ENCODE measurements at regions not wholly inside any gene's neighbourhood (a gene's known extent, or its start where the extent isn't known, plus 50 kb on each side); places are given as distances from the start of the nearest gene placed in this dataset.

DNA sequence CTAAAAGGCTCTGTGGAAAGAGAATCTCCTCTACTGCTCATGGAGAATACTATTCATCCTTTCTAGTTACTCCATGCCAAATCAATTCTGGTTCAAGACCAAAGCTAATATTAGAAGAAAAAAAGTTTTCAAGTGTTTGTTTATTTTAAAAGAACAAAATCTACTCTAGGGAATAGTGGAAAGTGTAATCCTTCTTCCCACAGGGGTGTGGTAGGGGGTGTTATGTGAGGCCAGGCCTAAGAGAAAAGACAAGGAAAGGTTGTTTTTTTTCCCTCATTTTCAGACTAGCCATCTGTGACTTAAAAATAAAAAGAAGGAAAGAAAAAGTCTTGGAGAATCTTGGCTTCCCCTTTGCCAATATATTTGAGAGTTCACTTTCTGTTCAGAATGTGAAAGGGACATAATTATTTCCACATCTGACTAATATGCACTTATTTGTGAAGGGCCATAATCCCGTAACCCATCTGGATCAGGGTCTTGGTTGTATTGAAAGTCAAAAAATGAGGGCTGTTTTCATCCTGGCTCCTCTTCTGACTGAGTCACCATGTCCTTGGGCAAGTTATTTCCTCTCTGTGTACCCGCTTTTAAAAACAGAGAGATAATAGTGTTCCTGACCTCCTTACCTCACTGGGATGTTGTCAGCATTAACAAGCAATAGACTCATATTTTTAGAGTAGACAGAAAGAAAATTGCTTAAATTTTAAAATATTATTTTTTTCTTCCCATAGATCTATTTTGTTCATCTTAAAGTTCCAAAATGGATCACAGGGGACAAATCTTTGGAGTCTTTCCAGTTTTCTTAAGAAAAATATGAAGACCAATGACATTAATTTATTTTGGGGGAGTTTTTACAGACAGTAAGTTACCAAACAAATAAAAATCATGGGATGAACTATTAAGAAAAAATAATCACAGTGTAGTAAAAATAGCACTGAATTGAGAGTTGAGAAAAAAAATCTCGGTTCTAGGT is 233.7 kb downstream of the IBTK start:
- no peak for DNase-seq (ENCODE audit: low read depth)

DNA sequence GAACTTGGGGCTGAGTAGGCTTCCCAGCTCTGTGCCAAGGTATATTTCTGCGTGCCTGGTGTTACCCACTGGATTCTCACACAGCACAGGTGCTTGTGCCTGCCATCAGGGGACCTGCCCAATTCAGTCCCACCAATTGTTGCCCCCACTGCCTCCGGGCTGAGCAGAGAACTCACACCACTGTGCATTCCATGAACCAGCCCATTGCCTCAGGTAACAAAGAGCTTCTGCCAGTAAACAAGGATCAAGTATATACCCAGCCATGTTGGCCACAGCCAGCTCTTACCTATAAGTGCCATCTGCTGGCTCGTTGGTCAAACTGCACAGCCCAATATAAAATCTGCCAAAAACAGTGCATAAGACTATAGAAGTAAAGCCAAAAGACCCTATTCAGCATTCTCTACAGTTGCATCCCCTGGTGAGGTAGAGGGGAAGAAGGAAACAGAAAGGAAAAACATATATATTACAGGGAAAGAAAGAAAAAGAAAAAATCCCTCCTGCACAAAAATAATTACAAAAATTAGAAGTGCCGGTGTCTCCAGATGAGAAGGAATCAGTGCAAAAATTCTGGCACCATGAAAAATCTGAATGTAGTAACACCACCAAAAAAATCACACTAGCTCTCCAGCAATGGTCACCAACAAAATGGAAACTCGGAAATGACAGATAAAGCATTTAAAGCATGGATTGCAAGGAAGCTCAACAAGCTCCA is 241.4 kb downstream of the IBTK start:
- no peak for DNase-seq (ENCODE audit: low read depth)

DNA sequence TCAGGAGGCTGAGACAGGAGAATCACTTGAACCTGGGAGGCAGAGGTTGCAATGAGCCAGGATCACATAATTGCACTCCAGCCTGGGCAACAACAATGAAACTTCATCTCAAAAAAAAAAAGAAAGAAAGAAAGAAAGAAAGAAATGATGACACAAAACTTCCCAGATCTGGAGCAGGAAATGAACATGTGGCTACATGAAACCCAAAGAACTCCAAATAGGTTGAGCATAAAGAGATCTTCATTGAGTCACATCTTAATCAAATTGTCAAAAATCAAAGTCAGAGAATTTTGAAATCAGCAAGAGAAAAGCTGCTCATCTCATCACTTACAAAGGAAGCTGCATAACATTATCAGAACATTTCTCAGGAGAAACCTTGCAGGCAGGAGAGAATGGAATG is 247.0 kb downstream of the IBTK start:
- DNase-seq (ENCODE audit: low read depth): no peak

DNA sequence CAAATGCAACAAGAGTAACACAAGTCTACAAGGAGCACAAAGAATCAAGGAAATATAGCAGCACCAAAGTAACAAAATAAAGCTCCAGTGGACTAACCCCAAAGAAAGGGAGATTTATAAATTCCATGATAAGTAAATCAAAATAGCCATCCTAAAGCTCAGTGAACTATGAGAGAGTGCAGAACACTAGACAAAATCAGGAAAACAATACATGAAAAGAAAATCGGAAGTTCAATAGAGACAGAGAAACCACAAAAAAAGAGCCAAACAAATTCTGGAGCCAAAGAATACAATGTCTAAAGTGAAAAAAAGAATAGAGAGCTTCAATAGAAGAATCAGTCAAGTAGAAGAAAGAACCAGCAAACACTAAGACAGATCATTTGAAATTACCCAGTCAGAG is 247.3 kb upstream of the TENT5A start:
- DNase-seq (ENCODE audit: low read depth): no peak

DNA sequence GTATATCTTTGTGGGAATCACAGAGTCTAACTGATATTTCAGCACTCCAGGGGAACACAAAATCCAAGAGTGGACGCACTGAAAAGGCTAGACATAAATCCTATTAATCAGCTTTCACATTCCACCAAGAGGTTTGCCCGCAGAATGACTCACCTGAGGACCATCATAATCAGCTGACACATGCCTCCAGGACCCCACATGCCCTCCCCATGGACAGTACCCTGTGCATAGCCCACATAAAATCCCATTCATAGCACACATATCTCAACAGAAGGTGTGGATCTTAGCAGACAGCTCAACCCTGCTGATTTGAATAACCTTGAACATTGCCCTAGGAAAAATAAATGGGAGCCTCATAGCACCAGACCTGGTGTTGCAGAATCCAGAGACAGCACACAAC is 246.8 kb upstream of the TENT5A start:
- DNase-seq (ENCODE audit: low read depth): no peak

DNA sequence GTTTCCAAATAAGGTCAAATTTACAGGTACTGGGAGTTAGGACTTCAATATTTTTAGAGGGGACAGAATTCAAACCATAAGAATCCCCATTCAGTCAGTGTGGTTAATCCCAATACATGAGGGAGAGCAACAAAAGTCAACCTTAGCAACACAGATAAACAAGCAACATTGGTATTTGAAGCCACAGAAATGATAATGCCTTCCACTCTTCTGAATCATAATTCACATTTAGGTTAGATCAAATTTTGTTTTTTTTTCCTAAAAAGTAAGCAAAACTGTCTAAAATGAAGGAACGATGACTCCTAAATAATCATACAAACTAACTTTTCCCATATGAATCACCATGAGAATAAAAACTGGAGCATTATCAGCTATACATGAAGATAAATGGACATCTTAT is 246.0 kb upstream of the TENT5A start:
- DNase-seq (ENCODE audit: low read depth): no peak

DNA sequence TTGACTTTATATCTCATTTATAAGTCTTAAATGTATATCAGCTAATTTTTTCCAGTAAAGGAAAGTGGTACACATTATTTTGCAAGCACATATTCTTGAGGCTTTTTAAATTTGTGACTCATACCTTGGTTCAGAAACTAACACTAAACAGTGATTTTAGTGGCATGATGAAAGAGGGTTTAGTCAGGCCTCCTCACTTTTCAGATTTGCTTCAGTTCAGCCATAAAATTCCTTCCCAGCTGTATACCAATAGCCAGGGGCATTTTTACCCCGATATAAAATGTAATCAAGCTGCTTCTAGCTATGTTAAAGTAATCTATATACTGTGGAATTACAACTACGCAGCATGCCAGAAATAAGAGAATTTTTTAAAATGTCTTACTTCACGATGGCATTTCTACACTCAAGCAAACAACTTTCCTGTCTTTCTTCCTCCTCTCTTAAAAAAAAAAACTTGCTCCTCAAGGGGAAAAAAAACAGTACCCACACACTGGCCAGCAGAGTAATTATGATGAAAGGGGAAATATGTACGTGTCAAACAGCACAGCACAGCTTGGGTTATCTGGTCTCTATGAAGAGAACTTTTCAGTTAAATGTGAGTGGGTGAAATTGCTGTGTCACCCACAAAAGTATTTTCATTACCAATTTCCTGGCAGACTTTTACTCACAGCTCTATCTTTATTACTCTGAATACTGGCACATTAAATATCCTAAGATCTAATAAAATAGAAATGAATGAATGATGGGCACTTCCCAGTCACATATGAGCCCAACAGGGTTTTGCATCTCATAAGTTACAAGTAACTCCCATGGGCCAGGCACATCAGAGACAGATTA is 244.8 kb upstream of the TENT5A start:
- DNase-seq (ENCODE audit: low read depth): no peak

DNA sequence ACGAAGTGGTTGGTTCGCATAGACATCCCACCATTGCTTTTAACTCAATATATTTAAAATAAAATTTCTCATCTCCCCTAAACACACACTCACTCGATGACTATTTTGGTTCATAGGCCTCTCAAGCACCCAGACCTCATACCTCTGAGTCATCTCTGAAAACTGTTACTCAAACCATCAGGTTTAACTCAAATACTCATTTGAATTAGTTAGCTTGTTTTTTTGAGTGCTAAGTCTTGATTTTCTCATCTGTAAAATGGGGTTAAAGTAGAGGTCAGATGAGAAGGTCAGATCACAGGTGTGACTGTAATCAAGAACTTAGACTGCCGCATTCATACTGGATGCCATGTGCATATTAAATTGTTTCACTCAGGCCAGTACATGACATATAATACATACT is 243.9 kb upstream of the TENT5A start:
- DNase-seq (ENCODE audit: low read depth): no peak

DNA sequence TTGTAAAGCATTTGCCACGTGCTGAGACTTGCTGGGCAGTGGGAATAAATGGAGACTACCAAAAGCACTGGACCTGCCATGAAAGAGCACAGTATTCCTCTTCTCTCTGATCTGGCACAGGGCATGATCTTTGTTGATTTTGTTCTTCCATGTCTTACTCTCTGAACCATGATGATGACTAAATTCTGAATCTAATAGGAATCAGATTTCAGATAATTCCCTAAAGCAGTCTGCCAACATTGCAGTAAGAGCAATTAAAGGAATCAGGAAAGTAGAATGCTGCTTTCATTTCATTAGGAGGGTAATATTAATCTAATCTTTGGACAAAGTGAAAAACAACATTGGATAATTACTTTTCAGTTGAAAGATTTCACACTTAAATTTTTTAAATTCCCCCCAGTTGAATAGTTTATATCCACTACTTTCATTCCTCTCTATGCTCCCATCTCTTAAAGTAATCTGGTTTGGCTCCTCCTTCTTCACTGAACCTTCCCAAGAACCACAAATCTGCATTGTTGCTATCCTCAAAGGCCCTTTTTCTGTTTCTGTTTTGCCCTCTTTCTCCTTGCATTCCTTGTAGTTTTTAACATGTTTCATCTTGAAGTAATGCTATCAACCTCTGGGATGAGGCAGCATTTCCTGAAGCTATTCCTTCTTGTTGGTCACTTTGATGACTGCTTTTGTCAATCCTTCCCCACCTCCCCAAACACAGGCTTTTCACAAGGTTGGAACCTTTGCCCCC is 243.2 kb upstream of the TENT5A start:
- no peak for DNase-seq (ENCODE audit: low read depth)

DNA sequence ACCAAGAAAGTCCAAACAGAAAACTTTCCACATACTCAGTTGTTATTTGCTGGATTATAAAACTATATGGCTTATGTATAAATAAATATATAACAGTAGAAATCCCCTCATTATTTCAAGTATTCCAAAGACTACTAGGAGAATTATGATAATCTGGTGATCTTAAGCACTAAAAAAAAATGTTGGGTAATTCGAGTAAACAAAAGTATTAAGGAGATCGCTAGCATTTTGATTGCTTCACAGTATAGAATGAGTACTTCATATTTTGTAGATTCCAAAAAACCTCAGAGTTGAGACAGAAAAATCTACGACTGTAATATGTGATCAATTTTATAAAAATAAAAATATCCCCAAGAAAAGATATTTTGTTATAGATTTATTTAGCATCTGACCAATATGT is 236.4 kb upstream of the TENT5A start:
- no peak for DNase-seq (ENCODE audit: low read depth)

DNA sequence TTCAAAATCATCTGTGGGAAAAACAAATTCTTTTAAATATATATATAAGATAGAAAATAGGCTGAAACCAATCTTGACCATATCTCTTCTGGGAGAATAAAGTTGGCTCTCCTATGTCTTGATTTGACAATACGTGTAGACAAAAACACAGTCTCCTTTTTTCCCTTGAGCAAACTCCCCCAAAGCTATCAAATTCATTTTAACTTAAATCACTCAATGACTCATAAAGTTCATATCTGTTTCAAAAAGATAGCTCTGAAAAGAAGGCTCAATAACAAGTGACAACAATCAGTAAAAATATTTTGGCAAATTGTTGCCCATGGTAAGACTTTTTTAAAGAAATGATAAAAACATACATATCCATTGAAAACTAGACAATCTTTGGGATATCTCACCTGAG is 236.0 kb upstream of the TENT5A start:
- no peak for DNase-seq (ENCODE audit: low read depth)

DNA sequence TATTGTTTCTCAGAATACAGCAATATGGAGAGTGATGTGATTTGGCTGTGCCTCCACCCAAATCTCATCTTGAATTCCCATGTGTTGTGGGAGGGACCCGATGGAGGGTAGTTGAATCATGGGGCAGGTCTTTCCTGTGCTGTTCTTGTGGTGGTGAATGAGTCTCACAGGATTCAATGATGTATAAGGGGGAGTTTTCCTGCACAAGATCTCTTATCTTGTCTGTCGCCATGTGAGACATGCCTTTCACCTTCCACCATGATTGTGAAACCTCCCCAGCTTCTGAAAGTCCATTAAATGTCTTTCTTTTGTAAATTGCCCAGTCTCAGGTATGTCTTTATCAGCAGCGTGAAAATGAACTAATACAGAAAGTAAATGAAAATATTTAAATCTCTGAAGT is 234.8 kb upstream of the TENT5A start:
- DNase-seq (ENCODE audit: low read depth): no peak

DNA sequence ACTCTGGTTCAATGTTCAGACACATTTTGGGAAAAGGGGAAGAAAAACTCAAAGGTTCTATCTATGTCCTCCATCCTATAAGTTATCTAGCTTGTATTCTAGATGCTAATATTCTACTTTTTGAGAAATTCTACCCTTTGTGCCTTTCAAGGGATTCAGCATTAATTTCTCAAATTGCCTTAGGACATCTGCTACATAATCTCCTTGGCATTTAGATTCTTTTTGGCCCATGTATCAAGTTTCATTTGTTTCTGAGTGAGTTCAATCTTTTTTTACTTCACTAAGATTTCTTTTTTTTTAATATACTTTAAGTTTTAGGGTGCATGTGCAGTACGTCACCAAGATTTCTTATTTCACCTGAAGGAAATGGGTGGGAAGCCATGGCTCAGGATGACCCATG is 232.7 kb upstream of the TENT5A start:
- DNase-seq (ENCODE audit: low read depth): no peak

DNA sequence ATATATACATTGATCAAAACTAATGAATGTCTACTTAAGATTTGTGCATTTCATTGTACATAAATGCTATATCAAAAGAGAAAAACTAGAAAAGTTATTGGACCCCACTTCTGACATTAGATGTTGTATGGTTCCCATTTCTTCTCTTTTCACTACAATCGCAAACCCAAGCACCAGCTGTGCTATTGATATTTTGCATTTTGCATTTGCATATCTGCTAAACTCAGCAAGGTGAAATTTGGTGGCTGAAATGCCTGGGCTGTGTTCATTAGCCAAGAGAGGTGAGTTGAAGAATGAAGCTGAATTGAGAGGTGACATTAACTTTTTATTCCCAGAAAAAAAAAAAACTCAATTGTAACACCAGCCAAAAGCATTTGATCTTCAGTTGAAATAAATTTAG is 232.1 kb upstream of the TENT5A start:
- no peak for DNase-seq (ENCODE audit: low read depth)

DNA sequence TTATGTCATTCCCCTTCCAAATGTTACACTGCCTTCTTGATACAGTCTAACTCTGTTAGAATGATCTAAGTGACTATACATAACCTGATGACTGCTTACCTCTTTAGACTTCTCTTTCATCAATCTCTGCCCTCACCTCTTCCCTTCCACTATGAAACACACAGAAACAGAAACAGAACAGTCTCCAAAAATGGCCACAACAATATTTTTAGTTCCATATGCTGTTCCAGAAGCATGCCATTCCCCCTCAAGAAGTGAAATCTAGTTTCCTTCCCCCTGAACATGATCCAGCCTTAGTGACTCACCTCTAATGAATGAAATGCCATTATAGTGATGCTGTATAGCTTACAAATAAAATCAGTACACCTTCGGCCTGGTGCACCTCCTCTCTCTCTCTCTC is 229.3 kb upstream of the TENT5A start:
- no peak for DNase-seq (ENCODE audit: low read depth)

DNA sequence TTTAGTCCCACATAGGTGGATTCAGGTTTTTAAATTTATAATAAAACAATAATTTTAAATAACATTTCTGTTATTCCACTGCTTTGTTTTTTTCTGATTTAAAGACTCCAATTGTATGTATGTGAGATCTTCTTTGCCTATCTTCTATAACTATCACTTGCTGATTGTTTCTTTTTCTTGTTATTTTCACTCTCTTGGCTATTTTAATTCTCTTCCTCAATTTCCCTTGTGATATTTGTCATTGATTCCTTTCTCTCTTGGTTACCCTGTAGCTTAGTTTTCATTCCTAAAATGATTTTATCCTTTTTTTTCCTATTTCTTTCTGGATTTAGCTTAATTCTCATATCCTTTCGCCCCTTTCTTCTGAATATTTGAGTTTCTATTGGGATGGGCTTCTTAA is 227.3 kb upstream of the TENT5A start:
- DNase-seq (ENCODE audit: low read depth): no peak

DNA sequence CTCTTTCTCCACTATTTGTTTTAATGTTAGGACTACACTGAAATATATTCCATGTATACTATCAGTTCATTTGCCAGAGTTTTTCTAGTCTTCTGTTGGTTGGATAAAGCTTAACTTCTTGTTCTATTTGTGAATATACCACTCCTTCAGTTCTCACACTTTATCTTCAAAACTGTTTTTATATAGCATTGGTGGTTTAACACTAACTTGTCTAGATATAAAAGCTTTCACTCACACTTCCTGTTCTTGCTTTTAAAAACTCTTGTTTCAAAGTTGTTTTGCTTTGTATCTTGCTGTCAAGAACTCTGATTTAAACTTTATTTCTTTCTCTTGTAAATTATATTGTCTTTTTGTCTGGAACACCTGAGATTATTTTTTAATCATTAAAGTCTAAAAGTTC is 226.8 kb upstream of the TENT5A start:
- DNase-seq (ENCODE audit: low read depth): no peak

DNA sequence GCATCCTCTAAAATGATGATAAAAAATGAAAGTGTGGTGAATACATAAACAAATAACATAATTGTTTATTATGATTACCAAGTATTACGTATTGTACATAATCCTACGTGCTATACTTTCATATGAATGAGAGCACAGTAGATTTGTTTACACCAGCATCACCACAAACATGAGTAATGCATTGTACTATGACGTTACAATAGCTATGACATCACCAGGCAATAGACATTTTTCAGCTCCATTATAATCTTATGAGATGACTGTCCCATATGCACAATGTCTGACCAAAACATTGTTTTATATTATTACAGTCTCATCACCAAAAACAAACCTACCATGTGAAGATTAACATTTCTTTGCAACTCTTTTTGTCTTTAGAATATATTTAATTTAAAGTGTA is 225.7 kb upstream of the TENT5A start:
- DNase-seq (ENCODE audit: low read depth): no peak

DNA sequence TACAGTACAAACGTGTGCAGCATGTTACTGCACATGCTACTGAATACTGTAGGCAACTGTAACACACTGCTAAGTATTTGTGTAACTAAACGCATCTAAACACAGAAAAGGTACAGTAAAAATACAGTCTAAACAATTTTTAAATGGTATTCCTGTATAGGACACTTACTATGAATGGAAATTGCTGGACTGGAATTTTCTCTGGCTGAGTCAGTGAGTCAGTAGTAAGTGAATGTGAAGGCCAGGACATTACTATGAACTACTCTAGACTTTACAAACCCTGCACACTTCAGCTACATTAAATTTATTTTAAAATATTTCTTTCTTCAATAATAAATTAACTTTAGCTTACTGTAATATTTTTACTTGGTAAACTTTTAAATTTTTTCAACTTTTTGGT is 225.0 kb upstream of the TENT5A start:
- no peak for DNase-seq (ENCODE audit: low read depth)

DNA sequence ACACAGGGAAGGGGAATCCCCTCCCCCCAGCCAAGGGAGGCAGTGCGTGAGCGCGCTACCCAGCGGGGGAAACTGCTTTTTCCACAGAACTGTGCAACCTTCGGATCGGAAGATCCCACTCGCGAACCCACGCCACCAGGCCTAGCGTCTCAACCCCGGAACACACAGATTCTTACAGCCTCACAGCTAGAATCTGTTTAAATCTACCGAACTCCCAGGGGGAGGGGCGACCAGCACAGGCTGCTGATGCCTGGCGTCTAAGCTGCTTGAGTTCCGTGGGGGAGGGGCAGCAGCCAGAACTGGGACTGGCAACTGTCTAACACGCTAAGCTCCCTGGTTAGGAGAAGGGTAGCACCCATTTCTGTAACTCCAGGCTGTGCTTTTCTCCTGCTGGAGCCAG is 217.3 kb upstream of the TENT5A start:
- no peak for DNase-seq (ENCODE audit: low read depth)

DNA sequence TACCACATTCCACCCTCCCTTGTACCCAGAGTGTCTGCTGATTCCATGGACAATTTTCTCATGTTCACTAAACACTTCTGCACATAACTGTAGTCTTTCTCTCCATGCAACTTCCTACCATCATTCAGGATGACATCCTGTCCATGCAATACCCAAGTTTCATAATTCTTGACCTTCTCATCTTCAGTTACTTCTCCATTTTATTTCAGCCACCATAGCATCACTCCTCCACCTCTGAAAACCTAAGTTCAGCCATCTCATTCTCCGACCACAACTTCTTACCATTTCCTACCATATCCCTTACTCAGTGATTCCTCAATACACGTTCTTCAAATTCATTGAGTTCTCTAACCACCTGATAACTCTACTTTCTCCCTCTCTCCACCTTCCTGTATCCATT is 216.5 kb upstream of the TENT5A start:
- no peak for DNase-seq (ENCODE audit: low read depth)

DNA sequence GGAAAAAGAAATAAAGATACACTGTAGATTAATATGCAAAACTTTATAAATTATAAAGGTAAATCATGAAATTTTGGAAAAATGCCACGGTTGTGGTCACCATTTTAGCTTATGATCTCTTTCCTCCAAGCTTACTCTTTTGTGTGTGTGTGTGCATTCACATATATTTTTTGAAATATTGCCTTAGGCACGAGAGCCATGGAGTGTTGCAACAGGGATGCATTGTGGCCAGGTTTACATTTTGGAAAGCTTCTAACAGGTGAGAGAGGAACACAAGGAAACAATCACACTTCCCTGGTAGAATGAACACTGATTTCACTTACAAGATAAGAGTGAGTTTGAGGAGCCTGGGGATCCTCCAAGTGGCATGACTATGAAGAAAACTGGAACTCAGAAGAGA is 214.5 kb upstream of the TENT5A start:
- no peak for DNase-seq (ENCODE audit: low read depth)
